DMS153 treated with DMSO at 0.1 percent for 48 hours (cell line): ENCODE measurements at regions not wholly inside any gene's neighbourhood (a gene's known extent, or its start where the extent isn't known, plus 50 kb on each side); places are given as distances from the start of the nearest gene placed in this dataset.
"Not testable (repeated sequence)": the region's sequence is repeated elsewhere in the genome, so short reads cannot be mapped to it uniquely, and the experiment has no call there.

ENCODE experiments used
- DNase-seq: peaks from one replicate; lab custom pipeline; 2025; ENCODE audit not compliant: unreplicated experiment; lab: John Stamatoyannopoulos, UW

- peak; percentile 16 for DNase-seq
Observed at GRCh38 chr4:154982187-154983047, 201.3 kb downstream of the RBM46 start.

GRCh38 chr4:154983714-154984113 lies 202.6 kb downstream of the RBM46 start:
- no peak for DNase-seq

GRCh38 chr4:154984148-154984547 lies 203.1 kb downstream of the RBM46 start:
- DNase-seq = no peak

GRCh38 chr4:154984616-154985015 lies 203.5 kb downstream of the RBM46 start:
- DNase-seq = no peak

- DNase-seq = no peak
Observed at GRCh38 chr4:154985673-154986072, 204.6 kb downstream of the RBM46 start.

GRCh38 chr4:154988511-154988910 lies 207.4 kb downstream of the RBM46 start:
- no peak for DNase-seq

GRCh38 chr4:154989511-154989910 lies 208.4 kb downstream of the RBM46 start:
- no peak for DNase-seq

GRCh38 chr4:154997866-154998265 lies 210.6 kb upstream of the NPY2R start:
- not testable (repeated sequence) for DNase-seq

GRCh38 chr4:154998284-154998683 lies 210.2 kb upstream of the NPY2R start:
- DNase-seq = no peak

- no peak for DNase-seq
Observed at GRCh38 chr4:154998773-154999172, 209.7 kb upstream of the NPY2R start.

- no peak for DNase-seq
Observed at GRCh38 chr4:154999950-155000578, 208.4 kb upstream of the NPY2R start.

- no peak for DNase-seq
Observed at GRCh38 chr4:155001251-155001650, 207.2 kb upstream of the NPY2R start.

- no peak for DNase-seq
Observed at GRCh38 chr4:155005395-155006090, 202.9 kb upstream of the NPY2R start.

GRCh38 chr4:155007660-155008176 lies 200.7 kb upstream of the NPY2R start:
- no peak for DNase-seq

- DNase-seq = no peak
Observed at GRCh38 chr4:155008389-155008788, 200.0 kb upstream of the NPY2R start.

GRCh38 chr4:155009288-155009687 lies 199.1 kb upstream of the NPY2R start:
- no peak for DNase-seq

GRCh38 chr4:155010376-155010775 lies 198.1 kb upstream of the NPY2R start:
- no peak for DNase-seq

- no peak for DNase-seq
Observed at GRCh38 chr4:155011163-155011780, 197.2 kb upstream of the NPY2R start.

- DNase-seq = no peak
Observed at GRCh38 chr4:155012469-155012868, 196.0 kb upstream of the NPY2R start.

- no peak for DNase-seq
Observed at GRCh38 chr4:155017426-155017825, 191.0 kb upstream of the NPY2R start.

- DNase-seq = no peak
Observed at GRCh38 chr4:155025762-155026457, 182.5 kb upstream of the NPY2R start.
